Stomach (tissue), 4 donors: ENCODE measurements at regions not wholly inside any gene's neighbourhood (a gene's known extent, or its start where the extent isn't known, plus 50 kb on each side); places are given as distances from the start of the nearest gene placed in this dataset.

Source experiments
- CTCF ChIP-seq, 7 experiments: fragments of 450-650 bp in 4 of 7; fragments of 200-600 bp in 3 of 7; sonication (generic) in 3 of 7; IDR thresholded peaks; one replicate each; pipeline ENCODE4 v1.5.1; 2016 to 2019; ENCODE audit warnings: antibody characterized with exemption in 7 of 7, control low read depth in 2 of 7, mild to moderate bottlenecking in 1 of 7
- EP300 ChIP-seq: sonication (generic); formaldehyde crosslinking; IDR thresholded peaks from one replicate; pipeline ENCODE4 v1.6.1; 2017; ENCODE audit warnings: antibody characterized with exemption
- POLR2A ChIP-seq, 4 donors: fragments of 450-650 bp; IDR thresholded peaks; one replicate each; pipeline ENCODE4 v1.6.1; 2016; ENCODE audit warnings: antibody characterized with exemption in 4 of 4, control low read depth in 2 of 4, mild to moderate bottlenecking in 1 of 4, moderate library complexity in 1 of 4
- POLR2AphosphoS5 ChIP-seq, 3 donors: sonication (generic); formaldehyde crosslinking; IDR thresholded peaks; one replicate each; pipeline ENCODE4 v1.6.1; 2016; ENCODE audit warnings: antibody characterized with exemption in 3 of 3

- TF ChIP-seq CTCF (IDR thresholded peaks at IDR 0.05) = no peak
- TF ChIP-seq POLR2AphosphoS5 (IDR thresholded peaks at IDR 0.05) = no peak
- no peak for TF ChIP-seq EP300
- TF ChIP-seq POLR2A (IDR thresholded peaks at IDR 0.05) = no peak
Observed at GRCh38 chr16:26275021-26275590, 583.3 kb downstream of the HS3ST4 start.
